GM10248 (cell line): ENCODE measurements at regions not wholly inside any gene's neighbourhood (a gene's known extent, or its start where the extent isn't known, plus 50 kb on each side); places are given as distances from the start of the nearest gene placed in this dataset.
"Not testable (repeated sequence)": the region's sequence is repeated elsewhere in the genome, so short reads cannot be mapped to it uniquely, and the experiment has no call there.

Experiments used
- CTCF ChIA-PET: fragments of 300-600 bp; sonication (Branson Sonifier 250); formaldehyde crosslinking; extraction: SDS; loops from one replicate; lab custom pipeline; 2021; ENCODE audit warnings: antibody characterized with exemption; lab: Yijun Ruan, JAX
- POLR2A ChIA-PET: fragments of 350-650 bp; sonication (Branson Sonifier 250); formaldehyde crosslinking; extraction: SDS; loops from one replicate; lab custom pipeline; 2020; ENCODE audit warnings: antibody characterized with exemption; lab: Yijun Ruan, JAX
- DNase-seq: peaks from one replicate; pipeline ENCODE4 v3.0.0; 2012; ENCODE audit errors: extremely low spot score
- TF ChIP-seq, protein P1 (sequence below): IDR thresholded peaks from 2 replicates; pipeline ENCODE4 v1.5.1; 2012; ENCODE audit warnings: mild to moderate bottlenecking, low read depth; ENCODE audit errors: extremely low read depth, missing control alignments, control extremely low read depth

DNA sequence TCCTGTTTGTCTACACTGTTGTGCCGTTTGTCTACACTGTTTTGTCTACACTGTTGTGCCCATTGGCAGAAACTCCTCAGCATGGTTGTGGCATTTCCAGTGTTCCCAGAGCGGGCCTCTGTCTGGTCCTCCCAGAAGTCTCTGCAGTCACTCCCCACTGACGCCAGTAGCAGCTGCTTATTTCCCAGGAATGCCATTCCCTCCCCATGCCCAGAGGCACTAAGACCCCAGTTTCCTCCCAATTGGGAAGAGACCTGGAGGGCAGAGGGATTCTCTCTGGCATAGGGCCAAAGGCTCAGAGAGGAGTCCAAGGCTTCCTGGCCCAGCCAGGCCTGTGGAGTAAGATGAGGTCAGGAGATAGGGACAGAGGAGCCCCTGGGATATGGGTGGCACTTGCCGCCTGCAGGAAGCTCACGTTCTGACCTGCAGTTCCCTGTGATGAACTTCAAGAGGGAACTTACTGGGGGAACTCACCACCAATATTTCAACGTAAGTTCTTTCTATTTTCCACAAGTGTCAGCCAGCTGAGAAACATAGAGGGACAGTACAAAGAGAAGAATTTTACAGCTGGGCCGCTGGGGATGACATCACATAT lies 69.1 kb downstream of the TNFAIP2 start:
- no peak for DNase-seq
- ChIA-PET CTCF (no interaction called here), POLR2A (no interaction called here)
- TF ChIP-seq, protein P1, sequence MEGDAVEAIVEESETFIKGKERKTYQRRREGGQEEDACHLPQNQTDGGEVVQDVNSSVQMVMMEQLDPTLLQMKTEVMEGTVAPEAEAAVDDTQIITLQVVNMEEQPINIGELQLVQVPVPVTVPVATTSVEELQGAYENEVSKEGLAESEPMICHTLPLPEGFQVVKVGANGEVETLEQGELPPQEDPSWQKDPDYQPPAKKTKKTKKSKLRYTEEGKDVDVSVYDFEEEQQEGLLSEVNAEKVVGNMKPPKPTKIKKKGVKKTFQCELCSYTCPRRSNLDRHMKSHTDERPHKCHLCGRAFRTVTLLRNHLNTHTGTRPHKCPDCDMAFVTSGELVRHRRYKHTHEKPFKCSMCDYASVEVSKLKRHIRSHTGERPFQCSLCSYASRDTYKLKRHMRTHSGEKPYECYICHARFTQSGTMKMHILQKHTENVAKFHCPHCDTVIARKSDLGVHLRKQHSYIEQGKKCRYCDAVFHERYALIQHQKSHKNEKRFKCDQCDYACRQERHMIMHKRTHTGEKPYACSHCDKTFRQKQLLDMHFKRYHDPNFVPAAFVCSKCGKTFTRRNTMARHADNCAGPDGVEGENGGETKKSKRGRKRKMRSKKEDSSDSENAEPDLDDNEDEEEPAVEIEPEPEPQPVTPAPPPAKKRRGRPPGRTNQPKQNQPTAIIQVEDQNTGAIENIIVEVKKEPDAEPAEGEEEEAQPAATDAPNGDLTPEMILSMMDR: no peak

DNA sequence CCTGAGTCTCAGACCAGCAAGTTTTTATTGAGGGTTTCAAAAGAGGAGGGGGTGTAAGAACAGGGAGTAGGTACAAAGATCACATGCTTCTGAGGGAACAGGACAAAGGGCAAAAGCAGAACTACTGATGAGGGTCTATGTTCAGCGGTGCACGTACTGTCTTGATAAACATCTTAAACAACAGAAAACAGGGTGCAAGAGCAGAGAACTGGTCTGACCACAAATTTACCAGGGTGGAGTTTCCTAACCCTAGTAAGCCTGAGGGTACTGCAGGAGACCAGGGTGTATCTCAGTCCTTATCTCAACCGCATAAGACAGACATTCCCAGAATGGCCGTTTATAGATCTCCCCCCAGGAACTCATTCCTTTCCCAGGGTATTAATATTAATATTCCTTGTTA lies 69.6 kb downstream of the TNFAIP2 start:
- POLR2A ChIA-PET: not testable (repeated sequence)

DNA sequence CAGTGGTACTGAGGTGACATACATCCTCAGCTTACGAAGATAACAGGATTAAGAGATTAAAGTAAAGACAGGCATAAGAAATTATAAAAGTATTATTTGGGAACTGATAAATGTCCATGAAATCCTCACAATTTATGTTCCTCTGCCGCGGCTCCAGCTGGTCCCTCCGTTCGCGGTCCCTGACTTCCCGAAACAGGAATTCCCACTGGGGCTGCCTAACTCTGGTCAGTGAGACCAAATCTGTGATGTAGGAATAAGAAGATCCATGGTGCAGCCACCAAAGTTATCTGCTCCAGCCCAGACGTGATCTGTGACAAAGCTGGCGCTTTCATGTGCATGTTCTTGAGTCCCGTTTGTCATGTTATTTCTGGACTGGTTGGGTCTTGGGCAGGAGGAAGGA lies 70.2 kb downstream of the TNFAIP2 start:
- CTCF ChIA-PET, DNase-seq, POLR2A ChIA-PET: not testable (repeated sequence)

More for the DNA sequence above, 69.6 kb downstream of the TNFAIP2 start:
- DNase-seq, CTCF ChIA-PET: not testable (repeated sequence)

DNA sequence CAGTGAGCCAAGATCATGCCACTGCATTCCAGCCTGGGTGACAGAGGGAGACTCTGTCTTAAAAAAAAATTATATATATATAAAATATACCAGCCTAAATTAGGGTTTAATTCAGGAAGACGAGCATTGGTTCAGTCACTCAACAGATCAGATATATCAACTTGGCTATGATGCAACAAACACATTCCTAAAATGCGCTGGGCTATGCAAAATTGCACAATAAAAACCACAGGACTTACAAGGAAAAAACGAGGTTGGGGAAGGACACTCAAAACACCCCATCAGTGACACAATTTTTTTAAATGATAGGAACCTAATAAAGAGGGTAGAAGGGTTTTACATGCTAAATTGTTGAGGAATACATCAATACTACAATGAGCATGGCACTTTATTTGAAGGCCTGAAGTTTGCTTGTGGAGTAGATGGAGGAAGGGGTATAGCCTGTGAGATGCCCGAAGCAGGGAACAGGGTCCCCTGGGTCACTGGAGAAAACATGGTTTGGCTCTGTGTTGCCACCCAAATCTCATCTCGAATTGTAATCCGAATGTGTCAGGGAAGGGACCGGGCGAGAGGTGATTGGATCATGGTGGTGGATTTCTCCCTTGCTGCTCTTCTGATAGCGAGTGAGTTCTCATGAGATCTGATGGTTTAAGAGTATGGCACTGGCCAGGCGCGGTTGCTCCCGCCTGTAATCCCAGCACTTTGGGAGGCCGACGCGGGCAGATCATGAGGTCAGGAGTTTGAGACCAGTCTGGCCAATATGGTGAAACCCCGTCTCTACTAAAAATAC lies 71.2 kb downstream of the TNFAIP2 start:
- TF ChIP-seq, protein P1: no peak
- DNase-seq: no peak
- CTCF ChIA-PET: no interaction called here
- POLR2A ChIA-PET: no interaction called here

DNA sequence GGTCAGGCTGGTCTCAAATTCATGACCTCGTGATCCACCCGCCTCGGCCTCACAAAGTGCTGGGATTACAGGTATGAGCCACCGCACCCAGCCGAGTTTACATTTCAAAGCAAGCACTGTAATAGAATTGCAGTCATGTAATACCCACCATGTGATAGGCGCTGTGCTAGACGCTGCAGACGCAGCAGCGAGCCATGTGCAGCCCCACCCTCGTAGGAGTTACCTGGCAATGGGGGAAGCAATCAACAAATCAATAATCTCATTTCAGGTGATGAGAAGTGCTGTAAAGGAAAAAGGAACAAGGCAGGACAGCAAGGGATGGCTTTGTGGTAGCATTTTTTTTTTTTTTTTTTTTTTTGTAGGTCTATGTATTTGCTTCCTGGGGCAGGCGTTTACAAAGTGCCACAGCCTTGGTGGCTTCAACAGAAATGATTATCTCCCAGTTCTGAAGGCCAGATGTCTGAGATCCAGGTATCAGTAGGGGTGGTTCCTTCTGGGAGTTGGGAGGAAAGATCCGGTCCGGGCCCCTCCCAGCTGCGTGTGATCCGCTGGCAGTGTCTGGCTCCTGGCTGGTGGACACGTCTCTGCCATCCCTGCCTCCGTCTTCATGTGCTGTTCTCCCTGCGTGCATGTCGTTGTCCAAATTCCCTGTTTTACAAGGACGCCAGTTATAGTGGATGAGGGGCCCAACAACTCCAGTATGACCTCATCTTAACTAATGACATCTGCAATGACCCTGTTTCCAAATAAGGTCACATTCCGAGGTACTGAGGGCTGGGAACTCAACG lies 72.8 kb downstream of the TNFAIP2 start:
- CTCF ChIA-PET: no interaction called here

DNA sequence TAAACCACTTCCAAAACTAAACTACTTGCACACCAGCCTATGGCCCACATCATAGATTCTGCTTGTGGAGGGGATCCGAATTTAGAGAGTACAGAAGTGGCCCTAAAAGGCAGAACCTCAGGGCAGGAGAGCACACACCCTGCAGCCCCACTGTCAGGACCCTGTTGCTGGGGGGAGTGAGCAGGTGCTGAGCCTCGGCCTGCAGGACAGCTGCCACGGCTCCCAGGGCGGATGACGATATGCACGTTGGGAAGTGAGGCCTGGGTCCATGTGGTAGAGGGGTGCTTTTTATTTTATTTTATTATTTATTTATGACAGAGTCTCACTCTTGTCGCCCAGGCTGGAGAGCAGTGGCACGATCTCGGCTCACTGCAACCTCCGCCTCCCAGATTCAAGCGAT lies 73.5 kb downstream of the TNFAIP2 start:
- POLR2A ChIA-PET: no interaction called here
- CTCF ChIA-PET: no interaction called here
- TF ChIP-seq, protein P1: no peak
- no peak for DNase-seq

More for the DNA sequence above, 72.8 kb downstream of the TNFAIP2 start:
- DNase-seq: no peak
- POLR2A ChIA-PET: no interaction called here
- TF ChIP-seq, protein P1: no peak

DNA sequence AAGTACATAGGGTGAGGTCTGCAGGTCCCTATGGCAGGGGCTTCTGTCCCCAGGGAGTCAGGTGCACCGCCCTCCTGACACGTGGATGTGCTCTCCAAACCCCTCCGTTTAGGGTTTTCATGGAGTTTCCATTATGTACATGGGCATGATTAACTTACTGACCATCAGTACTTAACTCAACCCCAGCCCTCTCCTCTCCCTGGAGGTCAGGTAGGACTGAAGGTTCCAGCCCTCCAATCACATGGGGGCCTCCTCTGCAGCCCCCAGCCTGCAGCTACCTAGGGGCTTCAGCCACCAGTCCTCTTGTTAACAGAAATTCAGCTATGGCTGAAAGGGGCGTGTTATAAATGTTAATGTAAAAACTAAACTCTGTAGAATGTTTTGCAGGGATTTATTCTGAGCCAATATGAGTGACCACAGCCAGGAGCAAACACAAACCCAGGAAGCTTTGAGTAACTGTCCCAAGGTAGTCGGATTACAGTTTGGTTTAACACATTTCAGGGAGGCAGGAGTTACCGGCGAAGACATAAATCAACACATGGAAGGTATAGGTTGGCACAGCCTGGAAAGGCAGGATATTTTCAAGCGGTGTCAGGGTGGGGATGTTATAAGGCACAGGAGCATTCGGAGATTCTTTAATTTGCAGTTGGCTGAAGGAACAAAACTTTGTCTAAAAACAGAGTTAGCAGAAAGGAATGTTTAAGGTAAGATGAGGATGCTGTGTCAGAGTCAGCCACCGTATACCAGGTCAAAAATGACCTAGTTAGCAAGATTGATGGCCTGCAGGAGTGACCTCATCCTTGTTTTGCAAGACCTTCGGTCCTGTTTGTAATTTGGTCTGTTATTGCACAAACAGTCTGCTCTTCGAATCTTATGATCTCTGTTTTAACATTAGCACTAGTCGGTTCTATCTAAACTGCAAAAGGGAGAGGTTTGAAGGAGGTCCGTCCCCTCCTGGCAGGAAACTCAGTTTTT lies 75.2 kb downstream of the TNFAIP2 start:
- POLR2A ChIA-PET: no interaction called here
- TF ChIP-seq, protein P1: no peak
- no peak for DNase-seq
- CTCF ChIA-PET: no interaction called here
